HG02588 (cell line): ENCODE measurements at regions not wholly inside any gene's neighbourhood (a gene's known extent, or its start where the extent isn't known, plus 50 kb on each side); places are given as distances from the start of the nearest gene placed in this dataset.
"Not testable (repeated sequence)": the region's sequence is repeated elsewhere in the genome, so short reads cannot be mapped to it uniquely, and the experiment has no call there.

Source experiments
- ATAC-seq: cut with Tn5 transposase; IDR thresholded peaks from one replicate; pipeline ENCODE4 v1.9.1; 2021; ENCODE audit warnings: mild to moderate bottlenecking, moderate library complexity; ENCODE audit not compliant: unreplicated experiment

DNA sequence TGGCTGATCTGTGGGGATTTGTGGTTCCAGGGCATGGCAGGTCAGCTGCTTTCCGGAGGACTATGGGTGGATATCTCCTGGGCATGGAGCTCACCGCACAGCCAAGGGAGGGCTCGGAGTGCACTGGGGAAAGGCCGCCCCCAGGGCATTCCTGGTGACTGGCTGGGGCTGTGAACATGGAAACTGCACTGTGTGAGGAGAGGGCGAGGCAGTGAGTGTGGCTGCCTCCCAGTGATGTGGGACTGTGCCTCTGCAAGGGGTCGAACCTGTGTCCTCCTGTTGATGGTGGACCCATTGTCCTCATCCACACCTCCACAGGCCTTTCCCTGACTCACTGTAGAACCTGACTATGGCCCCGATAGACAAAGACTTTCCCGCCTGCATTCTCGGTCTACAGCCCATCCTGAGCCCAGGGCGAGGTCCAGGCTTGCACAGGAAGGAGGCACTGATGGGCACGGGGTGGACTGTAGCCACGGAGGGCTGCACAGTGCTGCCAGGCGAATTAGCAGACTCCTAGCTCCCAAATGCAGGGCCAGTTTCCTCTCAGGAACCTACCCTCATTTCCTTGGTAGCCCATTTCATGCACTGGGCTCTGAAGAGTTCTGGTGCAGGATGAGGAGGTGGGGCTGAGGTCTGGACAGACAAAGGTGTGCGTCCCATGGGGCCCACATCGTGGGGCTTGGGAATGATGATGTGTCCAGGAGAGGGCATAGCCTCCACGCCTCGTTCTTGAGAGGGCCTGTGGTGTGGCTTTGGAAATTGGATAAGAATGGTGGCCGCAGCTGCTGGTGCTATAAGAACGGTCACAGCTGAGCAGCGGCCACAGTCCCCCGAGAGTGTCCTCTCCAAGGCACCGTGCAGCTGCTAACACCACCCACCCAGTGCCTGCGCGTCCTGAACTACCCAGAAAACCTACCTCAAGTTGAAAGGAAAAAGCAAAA, 415.1 kb downstream of the TMEM121 start:
- ATAC-seq, result no peak

DNA sequence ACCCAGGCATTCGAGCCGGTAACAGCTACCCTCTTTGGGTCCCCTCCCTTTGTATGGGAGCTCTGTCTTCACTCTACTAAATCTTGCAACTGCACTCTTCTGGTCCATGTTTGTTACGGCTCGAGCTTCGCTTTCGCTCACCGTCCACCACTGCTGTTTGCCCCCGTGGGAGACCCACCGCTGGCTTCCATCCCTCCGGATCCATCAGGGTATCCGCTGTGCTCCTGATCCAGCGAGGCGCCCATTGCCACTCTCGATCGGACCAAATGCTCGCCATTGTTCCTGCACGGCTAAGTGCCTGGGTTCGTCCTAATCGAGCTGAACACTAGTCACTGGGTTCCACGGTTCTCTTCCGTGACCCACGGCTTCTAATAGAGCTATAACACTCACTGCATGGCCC, 416.3 kb downstream of the TMEM121 start:
- not testable (repeated sequence) for ATAC-seq

- no peak for ATAC-seq
Observed at GRCh38 chr14:105943973-105944602, 417.7 kb downstream of the TMEM121 start.

- ATAC-seq, result no peak
Observed at GRCh38 chr14:105944632-105945610, 418.5 kb downstream of the TMEM121 start.

DNA sequence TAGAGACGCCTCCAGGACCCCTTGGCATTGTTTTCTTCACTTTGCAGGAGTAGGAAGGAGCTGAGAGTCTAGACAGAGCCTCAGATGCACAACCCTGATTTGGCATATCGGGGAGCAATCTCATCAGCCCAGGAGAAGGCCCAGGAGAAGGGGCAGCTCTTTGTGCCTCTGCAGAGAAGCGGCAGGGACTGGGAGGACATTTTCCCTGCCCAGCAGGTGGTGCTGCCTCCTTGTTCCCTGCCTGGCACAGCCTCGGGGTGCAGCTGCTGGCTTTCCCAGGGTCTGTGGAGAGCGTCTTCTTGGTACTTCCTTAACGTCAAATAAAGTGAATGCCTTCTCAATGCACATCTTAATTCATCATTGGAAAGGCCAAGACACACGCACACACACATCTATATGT, 419.5 kb downstream of the TMEM121 start:
- ATAC-seq, result no peak

DNA sequence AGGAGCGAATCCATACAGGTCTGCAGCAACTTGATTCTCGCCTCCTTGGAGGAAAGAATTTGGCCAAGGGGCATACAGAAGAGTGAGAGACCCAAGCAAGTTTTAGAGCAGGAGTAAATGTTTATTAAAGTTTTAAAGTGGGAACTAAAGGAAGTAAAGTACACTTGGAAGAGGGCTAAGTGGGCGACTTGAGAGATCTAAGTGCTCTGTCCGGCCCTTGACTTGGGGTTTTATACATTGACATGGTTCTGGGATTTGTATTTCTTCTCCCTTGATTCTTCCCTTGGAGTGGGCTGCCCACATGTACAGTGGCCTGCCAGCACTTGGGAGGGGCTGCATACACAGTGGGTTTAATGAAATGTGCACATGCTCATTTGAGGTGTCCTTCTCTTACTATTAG, 421.2 kb downstream of the TMEM121 start:
- ATAC-seq, result no peak

DNA sequence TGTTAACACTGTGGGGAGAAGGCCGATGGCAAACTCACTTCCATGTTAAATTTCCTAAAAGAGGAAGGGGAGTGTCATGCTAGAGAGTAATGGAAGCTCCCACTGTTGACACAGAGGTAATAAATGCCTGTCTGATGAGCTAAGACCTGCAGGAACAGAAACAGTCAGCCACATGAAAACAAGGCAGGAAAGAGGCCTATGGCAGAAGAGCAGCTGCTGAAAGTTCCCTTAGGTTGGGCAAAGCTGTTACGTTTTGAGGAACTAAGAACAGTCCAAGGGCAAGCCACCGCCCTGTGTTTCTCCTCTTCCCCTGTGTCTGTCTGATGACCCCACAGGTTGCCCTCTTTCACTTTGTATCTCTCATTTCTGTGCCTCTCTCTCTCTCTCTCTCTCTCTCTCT, 422.6 kb downstream of the TMEM121 start:
- not testable (repeated sequence) for ATAC-seq

- ATAC-seq, result not testable (repeated sequence)
Observed at GRCh38 chr14:105950364-105950892, 424.0 kb downstream of the TMEM121 start.

GRCh38 chr14:105951399-105951798, 425.0 kb downstream of the TMEM121 start:
- no peak for ATAC-seq

DNA sequence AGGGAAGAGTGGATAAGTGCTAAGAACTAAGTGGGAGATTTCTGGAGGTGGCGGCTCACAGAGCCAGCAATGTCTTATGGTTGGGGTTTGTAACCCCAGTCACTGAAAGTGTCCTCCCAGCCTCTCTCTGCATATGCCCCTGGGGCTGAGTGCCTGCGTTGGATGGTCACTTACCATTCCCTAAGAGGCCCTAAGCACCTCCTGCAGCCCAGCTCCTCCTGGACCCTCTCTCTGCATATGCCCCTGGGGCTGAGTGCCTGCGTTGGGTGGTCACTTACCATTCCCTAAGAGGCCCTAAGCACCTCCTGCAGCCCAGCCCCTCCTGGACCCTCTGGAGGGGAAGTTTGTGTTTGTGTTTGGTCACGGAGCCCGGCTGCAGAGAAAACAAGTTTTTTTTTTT, 425.8 kb downstream of the TMEM121 start:
- ATAC-seq, result no peak

- no peak for ATAC-seq
Observed at GRCh38 chr14:105952826-105953225, 426.4 kb downstream of the TMEM121 start.

DNA sequence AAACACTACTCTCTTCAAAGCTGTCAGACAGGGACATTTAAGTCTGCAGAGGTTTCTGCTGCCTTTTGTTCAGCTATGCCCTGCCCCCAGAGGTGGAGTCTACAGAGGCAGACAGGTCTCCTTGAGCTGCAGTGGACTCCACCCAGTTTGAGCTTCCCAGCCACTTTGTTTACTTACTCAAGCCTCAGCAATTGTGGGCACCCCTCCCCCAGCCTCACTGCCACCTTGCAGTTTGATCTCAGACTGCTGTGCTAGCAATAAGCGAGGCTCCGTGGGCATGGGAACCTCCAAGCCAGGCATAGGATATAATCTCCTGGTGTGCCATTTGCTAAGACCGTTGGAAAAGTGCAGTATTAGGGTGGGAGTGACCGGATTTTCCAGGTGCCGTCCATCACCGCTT, 435.2 kb downstream of the TMEM121 start:
- ATAC-seq, result not testable (repeated sequence)

- ATAC-seq, result no peak
Observed at GRCh38 chr14:105962532-105962931, 436.1 kb downstream of the TMEM121 start.

GRCh38 chr14:105968291-105968690, 441.9 kb downstream of the TMEM121 start:
- no peak for ATAC-seq

DNA sequence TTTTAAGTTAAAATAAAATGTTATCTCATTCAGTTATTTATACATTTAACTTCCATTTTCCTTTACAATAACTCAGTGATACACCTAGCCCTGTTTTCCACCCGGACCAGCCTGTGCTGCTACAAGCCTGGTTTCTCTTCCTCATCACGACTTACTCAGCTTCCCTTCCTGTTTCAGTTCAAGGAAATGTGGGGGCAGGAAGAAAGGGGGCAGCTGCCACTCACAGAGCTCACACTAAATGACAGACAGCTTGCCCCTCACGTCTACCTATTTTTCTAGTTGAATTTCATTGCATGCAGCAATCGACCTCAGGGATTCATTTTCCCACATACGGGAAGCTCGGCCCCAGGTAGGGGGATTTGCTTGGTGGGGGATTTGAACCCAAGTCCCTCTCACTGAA, 442.6 kb downstream of the TMEM121 start:
- ATAC-seq, result not testable (repeated sequence)

- not testable (repeated sequence) for ATAC-seq
Observed at GRCh38 chr14:105970821-105971220, 444.4 kb downstream of the TMEM121 start.

GRCh38 chr14:105971593-105972500, 445.5 kb downstream of the TMEM121 start:
- no peak for ATAC-seq

DNA sequence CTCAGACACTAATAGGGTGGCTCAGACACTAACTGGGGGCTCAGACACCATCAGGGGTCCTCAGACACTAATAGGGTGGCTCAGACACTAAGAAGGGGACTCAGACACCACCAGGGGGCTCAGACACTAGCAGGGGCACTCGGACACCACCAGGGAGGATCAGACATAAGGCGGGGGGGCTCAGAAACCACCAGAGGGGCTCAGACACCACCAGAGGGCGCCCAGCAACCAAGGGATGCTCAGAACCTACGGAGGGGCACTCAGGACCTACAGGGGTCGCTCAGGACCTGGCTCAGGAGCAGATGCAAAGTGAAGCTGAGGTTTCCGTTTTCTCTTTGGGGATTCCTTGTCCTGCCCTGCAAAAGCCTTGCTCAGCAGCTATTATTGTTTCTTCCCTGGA, 448.5 kb downstream of the TMEM121 start:
- ATAC-seq, result no peak

DNA sequence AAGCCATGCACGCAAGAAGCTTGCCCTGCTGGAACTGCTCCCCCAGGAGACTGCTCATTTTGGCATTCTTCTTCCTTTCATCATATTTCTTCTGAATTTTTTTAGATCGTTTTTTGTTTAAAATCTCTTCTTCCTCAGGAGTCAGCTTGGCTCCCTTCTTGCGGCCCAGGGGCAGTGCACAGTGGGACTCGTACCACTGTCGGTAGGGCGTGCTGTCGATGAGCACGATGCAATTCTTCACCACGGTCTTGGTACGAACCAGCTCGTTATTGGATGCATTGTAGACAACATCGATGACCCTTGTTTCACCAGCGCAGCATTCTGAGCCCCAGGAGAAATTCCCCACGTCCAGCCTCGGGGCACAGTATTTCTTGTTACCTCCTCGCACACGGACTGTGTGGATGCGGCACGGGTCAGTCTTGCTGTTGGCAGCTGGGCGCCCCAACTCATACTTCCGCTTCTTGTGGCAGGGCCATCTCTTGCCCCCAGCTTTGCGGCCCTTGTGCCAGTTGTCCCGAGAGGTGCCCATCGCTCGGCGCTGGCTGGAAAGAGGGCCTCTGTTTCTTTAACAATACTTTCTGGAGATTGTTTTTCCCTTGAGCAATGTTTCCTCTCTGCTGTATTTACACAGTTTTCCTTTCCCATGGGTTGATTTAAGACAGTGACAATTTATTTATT, 452.4 kb downstream of the TMEM121 start:
- ATAC-seq, result no peak
